IMR-90 (cell line): ENCODE measurements at regions not wholly inside any gene's neighbourhood (a gene's known extent, or its start where the extent isn't known, plus 50 kb on each side); places are given as distances from the start of the nearest gene placed in this dataset.

Source experiments
- ATAC-seq: fragments of 200-7000 bp; cut with Tn5 transposase; 2 replicates; pipeline ENCODE4 v1.9.1; 2020; ENCODE audit warnings: low read depth, mild to moderate bottlenecking, moderate library complexity
- BruUV-seq: library from RNA; stranded (reverse); fragments of 400-500 nt; replicated peaks from 2 replicates; lab custom pipeline; 2021; lab: Mats Ljungman, UMichigan
- CTCF ChIA-PET: fragments of 300-600 bp; formaldehyde crosslinking; extraction: SDS; loops from one replicate; lab custom pipeline; 2021; ENCODE audit warnings: antibody characterized with exemption; lab: Yijun Ruan, JAX
- POLR2A ChIA-PET: fragments of 300-600 bp; sonication (Branson Sonifier 250); formaldehyde crosslinking; loops from one replicate; lab custom pipeline; 2022; ENCODE audit warnings: antibody characterized with exemption; ENCODE audit not compliant: unreplicated experiment; lab: Charles Lee
- DNase-seq: peaks from one replicate; pipeline ENCODE4 v3.0.0; 2013
- H2AFZ ChIP-seq: replicated peaks from 2 replicates; pipeline ENCODE3; 2013; ENCODE audit warnings: low read length, mild to moderate bottlenecking; ENCODE audit not compliant: poor library complexity
- H2AK5ac ChIP-seq: 2 replicates; pipeline ENCODE4 v1.6.1; 2013; ENCODE audit warnings: low read depth, low read length, inconsistent platforms
- H2AK9ac ChIP-seq: replicated peaks from 2 replicates; pipeline ENCODE3; 2013; ENCODE audit warnings: mild to moderate bottlenecking, low read depth, low read length, moderate library complexity; ENCODE audit not compliant: poor library complexity
- H2BK120ac ChIP-seq: 2 replicates; pipeline ENCODE4 v1.6.1; 2013; ENCODE audit warnings: low read depth, low read length, inconsistent platforms
- H2BK15ac ChIP-seq: 3 replicates; pipeline ENCODE4 v1.6.1; 2013; ENCODE audit warnings: low read depth, low read length, inconsistent platforms
- H2BK20ac ChIP-seq: 2 replicates; pipeline ENCODE4 v1.6.1; 2013; ENCODE audit warnings: low read depth, mild to moderate bottlenecking, inconsistent platforms, low read length, moderate library complexity
- H2BK5ac ChIP-seq: 2 replicates; pipeline ENCODE4 v1.6.1; 2013; ENCODE audit warnings: mild to moderate bottlenecking, low read depth, low read length, inconsistent platforms; ENCODE audit not compliant: poor library complexity, severe bottlenecking
- H3K14ac ChIP-seq: replicated peaks from 2 replicates; pipeline ENCODE4 v1.6.1; 2013; ENCODE audit warnings: low read depth, low read length, inconsistent platforms
- H3K18ac ChIP-seq: 2 replicates; pipeline ENCODE4 v1.6.1; 2013; ENCODE audit warnings: low read depth, low read length, control low read depth
- H3K23ac ChIP-seq: 2 replicates; pipeline ENCODE4 v1.6.1; 2013; ENCODE audit warnings: low read depth, low read length, inconsistent platforms
- H3K27ac ChIP-seq: 2 replicates; pipeline ENCODE4 v1.5.1; 2013; ENCODE audit warnings: mild to moderate bottlenecking, control low read depth, low read length; ENCODE audit not compliant: insufficient read depth
- H3K27me3 ChIP-seq: 2 replicates; pipeline ENCODE4 v1.6.1; 2013; ENCODE audit warnings: low read length; ENCODE audit not compliant: control insufficient read depth, insufficient read depth
- H3K36me3 ChIP-seq: 2 replicates; pipeline ENCODE4 v1.6.1; 2013; ENCODE audit warnings: low read length, mixed read lengths; ENCODE audit not compliant: control insufficient read depth, insufficient read depth
- H3K4ac ChIP-seq: 2 replicates; pipeline ENCODE4 v1.6.1; 2013; ENCODE audit warnings: low read depth, low read length, inconsistent platforms
- H3K4me1 ChIP-seq: 2 replicates; pipeline ENCODE4 v1.6.1; 2013; ENCODE audit warnings: low read length, mixed read lengths; ENCODE audit not compliant: control insufficient read depth, insufficient read depth
- H3K4me2 ChIP-seq: 2 replicates; pipeline ENCODE4 v1.6.1; 2013; ENCODE audit warnings: low read depth, mild to moderate bottlenecking, control low read depth, low read length, moderate library complexity
- H3K4me3 ChIP-seq: 2 replicates; pipeline ENCODE4 v1.5.1; 2013; ENCODE audit warnings: low read depth, mild to moderate bottlenecking, control low read depth, low read length, moderate library complexity; ENCODE audit not compliant: insufficient read depth
- H3K56ac ChIP-seq: 2 replicates; pipeline ENCODE4 v1.6.1; 2013; ENCODE audit warnings: low read length, inconsistent platforms; ENCODE audit not compliant: insufficient read depth; ENCODE audit errors: extremely low read depth
- H3K79me1 ChIP-seq, 2 experiments: 2 replicates each; pipeline ENCODE4 v1.6.1; 2013; ENCODE audit warnings: low read length in 2 of 2, inconsistent platforms in 1 of 2, low read depth in 1 of 2
- H3K9ac ChIP-seq: 2 replicates; pipeline ENCODE4 v1.6.1; 2013; ENCODE audit warnings: low read depth, low read length, control low read depth
- H3K9me1 ChIP-seq: 2 replicates; pipeline ENCODE4 v1.6.1; 2013; ENCODE audit warnings: low read length, inconsistent platforms; ENCODE audit not compliant: insufficient read depth
- H3K9me3 ChIP-seq: 2 replicates; pipeline ENCODE4 v1.6.1; 2013; ENCODE audit warnings: low read length; ENCODE audit not compliant: control insufficient read depth, insufficient read depth
- H4K20me1 ChIP-seq: 2 replicates; pipeline ENCODE4 v1.6.1; 2013; ENCODE audit warnings: low read length, inconsistent platforms; ENCODE audit not compliant: insufficient read depth
- H4K5ac ChIP-seq: 2 replicates; pipeline ENCODE4 v1.6.1; 2013; ENCODE audit warnings: mild to moderate bottlenecking, low read depth, low read length, control low read depth
- H4K8ac ChIP-seq, 2 experiments: 2 replicates each; pipeline ENCODE4 v1.6.1; 2013; ENCODE audit warnings: low read depth in 2 of 2, low read length in 2 of 2, control low read depth in 1 of 2, inconsistent platforms in 1 of 2
- H4K91ac ChIP-seq: 2 replicates; pipeline ENCODE4 v1.6.1; 2013; ENCODE audit warnings: low read depth, low read length, inconsistent platforms; ENCODE audit not compliant: insufficient read depth
- BHLHE40 ChIP-seq: fragments of 150-350 bp; IDR thresholded peaks from 2 replicates; pipeline ENCODE4 v1.6.1; 2016; ENCODE audit warnings: mild to moderate bottlenecking, low read depth, low read length
- CEBPB ChIP-seq: IDR thresholded peaks from 2 replicates; pipeline ENCODE4 v1.6.1; 2012; ENCODE audit warnings: low read depth, low read length, improper control_type of control experiment
- CHD1 ChIP-seq: IDR thresholded peaks from 2 replicates; pipeline ENCODE4 v1.6.1; 2012; ENCODE audit warnings: low read depth, low read length, improper control_type of control experiment
- CTCF ChIP-seq: conservative IDR thresholded peaks from 2 replicates; pipeline ENCODE4 v1.5.1; 2012; ENCODE audit warnings: mild to moderate bottlenecking, low read depth, low read length, improper control_type of control experiment
- FOS ChIP-seq: fragments of 150-350 bp; IDR thresholded peaks from 2 replicates; pipeline ENCODE4 v1.6.1; 2016; ENCODE audit warnings: low read depth, low read length
- MAFK ChIP-seq: IDR thresholded peaks from 2 replicates; pipeline ENCODE4 v1.6.1; 2012; ENCODE audit warnings: low read depth, low read length, improper control_type of control experiment
- MXI1 ChIP-seq: IDR thresholded peaks from 2 replicates; pipeline ENCODE4 v1.6.1; 2012; ENCODE audit warnings: low read depth, mild to moderate bottlenecking, low read length, moderate library complexity, borderline replicate concordance
- NFE2L2 ChIP-seq: fragments of 150-350 bp; IDR thresholded peaks from 2 replicates; pipeline ENCODE4 v1.6.1; 2016; ENCODE audit warnings: low read depth, mild to moderate bottlenecking, low read length
- POLR2A ChIP-seq: IDR thresholded peaks from 2 replicates; pipeline ENCODE4 v1.6.1; 2012; ENCODE audit warnings: mild to moderate bottlenecking, low read depth, low read length
- RAD21 ChIP-seq: IDR thresholded peaks from 2 replicates; pipeline ENCODE4 v1.6.1; 2012; ENCODE audit warnings: low read length, improper control_type of control experiment
- RCOR1 ChIP-seq: IDR thresholded peaks from 2 replicates; pipeline ENCODE4 v1.6.1; 2012; ENCODE audit warnings: mild to moderate bottlenecking, low read length, improper control_type of control experiment; ENCODE audit not compliant: insufficient replicate concordance
- RFX5 ChIP-seq: IDR thresholded peaks from 2 replicates; pipeline ENCODE4 v1.8.0; 2012; ENCODE audit warnings: low read depth, mild to moderate bottlenecking, low read length, moderate library complexity
- SMC3 ChIP-seq: fragments of 150-350 bp; IDR thresholded peaks from 2 replicates; pipeline ENCODE4 v1.6.1; 2016; ENCODE audit warnings: low read depth, mild to moderate bottlenecking, antibody characterized with exemption, low read length, moderate library complexity
- USF2 ChIP-seq: fragments of 150-350 bp; IDR thresholded peaks from 2 replicates; pipeline ENCODE4 v1.6.1; 2017; ENCODE audit warnings: mild to moderate bottlenecking, antibody characterized with exemption, low read length, low read depth
- dilution Hi-C: fragments of 300-500 bp; cut with HindIII; formaldehyde crosslinking; loops from one replicate; pipeline ENCODE4 v1.14.3; 2018; ENCODE audit warnings: low sequenced_read_pairs; ENCODE audit not compliant: unreplicated experiment
- in situ Hi-C: fragments of 300-500 bp; cut with MboI; formaldehyde crosslinking; loops from 3 replicates; pipeline ENCODE4 v1.14.3; 2019; ENCODE audit warnings: low sequenced_read_pairs, inconsistent platforms, mixed read lengths
- intact Hi-C: fragments of 100-400 bp; cut with micrococcal nuclease; formaldehyde crosslinking; loops from 2 replicates; pipeline ENCODE4 v1.10.0; 2022
- TF ChIP-seq, protein P1 (sequence below): fragments of 150-350 bp; IDR thresholded peaks from 2 replicates; pipeline ENCODE4 v1.6.1; 2016; ENCODE audit warnings: low read depth, mild to moderate bottlenecking, low read length, moderate library complexity, borderline replicate concordance

DNA sequence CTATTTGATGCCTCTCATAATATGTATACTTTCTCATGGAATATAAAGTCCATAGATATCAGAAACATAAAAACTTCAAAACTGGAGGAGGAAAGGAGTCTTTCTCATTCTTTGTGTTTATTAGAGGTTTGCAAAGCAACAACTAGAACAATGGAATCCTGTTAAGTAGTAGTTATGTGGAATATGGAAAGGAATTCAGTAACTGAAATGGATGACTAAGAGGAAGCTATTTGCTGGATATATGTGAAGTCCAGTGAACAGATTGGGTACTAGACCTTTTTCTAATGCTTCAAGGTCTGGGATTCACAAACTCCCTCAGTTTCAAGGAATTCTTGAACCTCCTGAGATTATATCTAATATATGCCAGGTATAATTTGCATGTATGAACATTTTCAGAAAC, 353.6 kb upstream of the FANCL start:
- Histone ChIP-seq H2AFZ (no peak overlapping the region), H3K14ac (no peak overlapping the region), H3K9me3 (no peaks in the 10 kb centered on the region), H2BK5ac (no peak overlapping the region), H3K4me1 (no peaks in the 10 kb centered on the region), H2BK15ac (no peak overlapping the region), H3K79me1 (no peaks in the 10 kb centered on the region), H2BK120ac (no peak overlapping the region), H3K4ac (no peak overlapping the region), H3K27ac (no peak overlapping the region), H3K23ac (no peak overlapping the region), H4K8ac (no peak overlapping the region), H3K4me3 (no peak overlapping the region), H2AK5ac (no peak overlapping the region), H2BK20ac (no peak overlapping the region), H4K20me1 (no peaks in the 10 kb centered on the region), H3K4me2 (no peak overlapping the region), H2AK9ac (no peak overlapping the region), H3K27me3 (no peaks in the 10 kb centered on the region), H3K9ac (no peak overlapping the region), H3K36me3 (no peaks in the 10 kb centered on the region), H3K56ac (no peak overlapping the region), H3K18ac (no peak overlapping the region), H3K9me1 (no peaks in the 10 kb centered on the region), H4K5ac (no peak overlapping the region), H4K91ac (no peak overlapping the region)
- dilution Hi-C loops (no loop called here), intact Hi-C loops (no loop called here), in situ Hi-C loops (no loop called here)
- no TSS peak for BruUV-seq
- POLR2A ChIA-PET, result no interaction called here
- CTCF ChIA-PET, result interaction anchor here (0.5 kb wide), 1 partner anchor 27 kb away, joined by 3 read pairs; no protein-coding TSS in a partner anchor
- DNase-seq, result no peak
- no peak for TF ChIP-seq NFE2L2
- TF ChIP-seq CHD1, result no peak
- TF ChIP-seq CEBPB, result no peak
- TF ChIP-seq CTCF, result no peak
- TF ChIP-seq POLR2A, result no peak
- TF ChIP-seq USF2, result no peak
- no peak for TF ChIP-seq SMC3
- no peak for TF ChIP-seq RAD21
- no peak for TF ChIP-seq RCOR1
- TF ChIP-seq, protein P1, sequence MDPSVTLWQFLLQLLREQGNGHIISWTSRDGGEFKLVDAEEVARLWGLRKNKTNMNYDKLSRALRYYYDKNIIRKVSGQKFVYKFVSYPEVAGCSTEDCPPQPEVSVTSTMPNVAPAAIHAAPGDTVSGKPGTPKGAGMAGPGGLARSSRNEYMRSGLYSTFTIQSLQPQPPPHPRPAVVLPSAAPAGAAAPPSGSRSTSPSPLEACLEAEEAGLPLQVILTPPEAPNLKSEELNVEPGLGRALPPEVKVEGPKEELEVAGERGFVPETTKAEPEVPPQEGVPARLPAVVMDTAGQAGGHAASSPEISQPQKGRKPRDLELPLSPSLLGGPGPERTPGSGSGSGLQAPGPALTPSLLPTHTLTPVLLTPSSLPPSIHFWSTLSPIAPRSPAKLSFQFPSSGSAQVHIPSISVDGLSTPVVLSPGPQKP, result no peak
- no peak for TF ChIP-seq MXI1
- no peak for TF ChIP-seq RFX5
- no peak for TF ChIP-seq MAFK
- TF ChIP-seq BHLHE40, result no peak
- no peak for TF ChIP-seq FOS
- ATAC-seq, result no peak
